NCI-H1694 (cell line): ENCODE measurements at regions not wholly inside any gene's neighbourhood (a gene's known extent, or its start where the extent isn't known, plus 50 kb on each side); places are given as distances from the start of the nearest gene placed in this dataset.

Experiments
- DNase-seq: peaks from one replicate; lab custom pipeline; 2025; lab: John Stamatoyannopoulos, UW

DNA sequence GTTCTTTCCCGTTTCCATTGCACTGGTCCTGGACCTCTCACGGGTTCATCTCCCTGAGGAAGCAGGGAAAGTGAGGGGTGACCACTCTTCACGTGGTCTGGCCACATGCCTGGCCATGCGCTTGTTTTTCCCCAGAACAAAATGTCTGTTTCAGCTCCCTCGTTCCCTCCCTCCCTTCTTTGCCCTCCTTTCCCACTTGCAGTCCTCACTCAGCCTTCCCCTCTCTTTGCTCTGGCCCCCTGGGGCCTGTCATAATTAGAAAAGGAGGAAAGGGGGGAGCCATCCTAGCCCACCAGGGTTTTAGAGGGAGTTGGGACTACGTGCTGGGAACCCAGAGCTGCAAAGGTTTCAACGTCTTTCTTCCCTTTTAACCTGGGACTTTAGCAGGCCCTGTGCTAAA is 52.8 kb upstream of the CADM1 start:
- DNase-seq = no peak

DNA sequence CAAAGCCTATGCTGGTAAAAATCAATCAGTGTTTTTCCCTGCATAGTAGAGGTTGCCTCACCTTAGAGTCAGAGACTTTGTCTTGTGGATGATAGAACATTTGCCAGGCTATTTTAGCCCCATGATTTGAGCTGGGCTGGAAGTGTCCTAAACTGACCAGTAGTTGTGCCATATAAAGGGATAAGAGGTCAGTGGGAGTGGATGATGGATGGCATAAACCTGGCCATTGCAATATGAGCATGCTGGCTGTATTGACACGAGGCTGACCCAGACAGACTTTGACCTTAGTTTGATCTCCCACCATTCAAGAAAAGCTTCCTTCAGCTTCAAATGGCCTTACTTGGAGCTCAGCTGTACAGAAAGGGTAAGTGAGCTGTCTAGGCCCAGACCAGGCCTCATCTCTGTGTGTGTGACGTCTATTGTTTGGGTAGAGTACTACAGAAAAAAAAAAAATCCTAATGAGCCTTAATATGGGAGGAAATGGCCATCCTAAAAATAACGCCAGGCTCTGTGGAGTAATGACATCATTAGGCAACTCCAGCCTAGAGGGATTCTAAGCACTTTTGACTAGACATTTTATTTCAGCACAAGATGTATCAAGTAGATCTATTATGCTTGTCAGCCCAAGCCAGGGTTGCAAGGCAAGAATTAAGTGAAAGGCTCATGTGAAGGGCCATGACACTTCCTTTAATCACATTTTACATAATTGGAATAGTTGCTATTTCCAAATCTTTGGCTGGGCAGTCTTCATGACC is 51.3 kb upstream of the CADM1 start:
- no peak for DNase-seq
